ENCODE measurements at regions not wholly inside any gene's neighbourhood (a gene's known extent, or its start where the extent isn't known, plus 50 kb on each side); places are given as distances from the start of the nearest gene placed in this dataset.

GRCh38 chr1:57704811-57705210, 281.0 kb upstream of the DAB1 start:
- Histone ChIP-seq H3K4me1 (ENCODE audit: control insufficient read depth in 1 of 2, low read depth in 2 of 2) (no peaks in the 10 kb centered on the region), H3K27me3 (replicated peaks; ENCODE audit: insufficient read depth) (no peaks in the 10 kb centered on the region), H3K36me3 (no peaks in the 10 kb centered on the region), H3K4me3 (no peak overlapping the region), H3K27ac (no peak overlapping the region), H3K9me3 (no peaks in the 10 kb centered on the region)
- no peak for TF ChIP-seq CTCF (IDR thresholded peaks at IDR 0.05)
- ATAC-seq (ENCODE audit: insufficient number of reproducible peaks, low FRiP score, low read depth), result no peak
- no peak for DNase-seq (ENCODE audit: low spot score)

- no peak for ATAC-seq (ENCODE audit: insufficient number of reproducible peaks, low FRiP score, low read depth)
- Histone ChIP-seq H3K27ac (no peak overlapping the region), H3K4me1 (ENCODE audit: control insufficient read depth in 1 of 2, low read depth in 2 of 2) (no peaks in the 10 kb centered on the region), H3K27me3 (replicated peaks; ENCODE audit: insufficient read depth) (no peaks in the 10 kb centered on the region), H3K4me3 (no peak overlapping the region), H3K36me3 (no peaks in the 10 kb centered on the region), H3K9me3 (no peaks in the 10 kb centered on the region)
- DNase-seq (ENCODE audit: low spot score), result no peak
- TF ChIP-seq CTCF (IDR thresholded peaks at IDR 0.05), result no peak
Observed at GRCh38 chr1:57704231-57704630, 280.4 kb upstream of the DAB1 start.

- peaks cover 2% of the 10 kb centered on the region for H3K9me3 ChIP-seq
- ATAC-seq (ENCODE audit: insufficient number of reproducible peaks, low FRiP score, low read depth), result no peak
- no peak for TF ChIP-seq CTCF (IDR thresholded peaks at IDR 0.05)
Observed at GRCh38 chr1:57696904-57697303, 273.0 kb upstream of the DAB1 start.

GRCh38 chr1:57696043-57696442, 272.2 kb upstream of the DAB1 start:
- no peaks in the 10 kb centered on the region for H3K4me1 ChIP-seq (ENCODE audit: control insufficient read depth in 1 of 2, low read depth in 2 of 2)
- H3K27me3 ChIP-seq (replicated peaks; ENCODE audit: insufficient read depth), result no peaks in the 10 kb centered on the region
- no peaks in the 10 kb centered on the region for H3K36me3 ChIP-seq
- no peak overlapping the region for H3K4me3 ChIP-seq
- H3K9me3 ChIP-seq, result peaks cover 2% of the 10 kb centered on the region
- no peak for TF ChIP-seq CTCF (IDR thresholded peaks at IDR 0.05)
- H3K27ac ChIP-seq, result no peak overlapping the region
- DNase-seq (ENCODE audit: low spot score) (no peak), ATAC-seq (ENCODE audit: insufficient number of reproducible peaks, low FRiP score, low read depth) (no peak)

More at GRCh38 chr1:57696904-57697303, 273.0 kb upstream of the DAB1 start:
- Histone ChIP-seq H3K36me3 (no peaks in the 10 kb centered on the region), H3K4me3 (no peak overlapping the region), H3K27me3 (replicated peaks; ENCODE audit: insufficient read depth) (no peaks in the 10 kb centered on the region), H3K27ac (no peak overlapping the region), H3K4me1 (ENCODE audit: control insufficient read depth in 1 of 2, low read depth in 2 of 2) (no peaks in the 10 kb centered on the region)
- DNase-seq (ENCODE audit: low spot score), result no peak

- TF ChIP-seq CTCF (IDR thresholded peaks at IDR 0.05), result no peak
- H3K36me3 ChIP-seq, result no peaks in the 10 kb centered on the region
- no peak for ATAC-seq (ENCODE audit: insufficient number of reproducible peaks, low FRiP score, low read depth)
Observed at GRCh38 chr1:57686306-57686705, 262.4 kb upstream of the DAB1 start.

More at GRCh38 chr1:57686306-57686705, 262.4 kb upstream of the DAB1 start:
- Histone ChIP-seq H3K4me3 (no peak overlapping the region), H3K27ac (no peak overlapping the region), H3K27me3 (replicated peaks; ENCODE audit: insufficient read depth) (no peaks in the 10 kb centered on the region), H3K4me1 (ENCODE audit: control insufficient read depth in 1 of 2, low read depth in 2 of 2) (no peaks in the 10 kb centered on the region), H3K9me3 (no peaks in the 10 kb centered on the region)
- no peak for DNase-seq (ENCODE audit: low spot score)

Data from thoracic aorta (tissue), 2 donors.